ENCODE measurements at regions not wholly inside any gene's neighbourhood (a gene's known extent, or its start where the extent isn't known, plus 50 kb on each side); places are given as distances from the start of the nearest gene placed in this dataset.

DNA sequence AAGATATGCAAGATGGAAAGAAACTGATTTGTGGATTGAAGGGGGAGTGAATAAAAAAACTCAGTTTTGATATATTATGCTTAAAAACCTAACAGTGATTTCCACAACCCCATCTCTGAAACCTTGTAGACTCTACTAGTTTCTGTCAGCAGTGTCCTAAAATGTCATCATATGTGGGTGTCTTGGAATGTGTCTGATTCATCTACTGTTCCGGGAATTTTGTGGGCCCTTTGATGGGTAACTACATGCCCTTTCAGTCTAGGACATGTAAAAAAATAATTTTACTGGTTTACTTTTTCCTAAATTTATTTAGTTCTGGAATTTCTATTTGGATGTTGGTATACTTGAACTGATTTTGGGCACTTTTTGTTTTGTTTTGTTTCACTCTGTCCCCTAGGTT, 118.9 kb upstream of the NMUR2 start:
- no peak for TF ChIP-seq POLR2A (IDR thresholded peaks at IDR 0.05)
- TF ChIP-seq, protein P1, sequence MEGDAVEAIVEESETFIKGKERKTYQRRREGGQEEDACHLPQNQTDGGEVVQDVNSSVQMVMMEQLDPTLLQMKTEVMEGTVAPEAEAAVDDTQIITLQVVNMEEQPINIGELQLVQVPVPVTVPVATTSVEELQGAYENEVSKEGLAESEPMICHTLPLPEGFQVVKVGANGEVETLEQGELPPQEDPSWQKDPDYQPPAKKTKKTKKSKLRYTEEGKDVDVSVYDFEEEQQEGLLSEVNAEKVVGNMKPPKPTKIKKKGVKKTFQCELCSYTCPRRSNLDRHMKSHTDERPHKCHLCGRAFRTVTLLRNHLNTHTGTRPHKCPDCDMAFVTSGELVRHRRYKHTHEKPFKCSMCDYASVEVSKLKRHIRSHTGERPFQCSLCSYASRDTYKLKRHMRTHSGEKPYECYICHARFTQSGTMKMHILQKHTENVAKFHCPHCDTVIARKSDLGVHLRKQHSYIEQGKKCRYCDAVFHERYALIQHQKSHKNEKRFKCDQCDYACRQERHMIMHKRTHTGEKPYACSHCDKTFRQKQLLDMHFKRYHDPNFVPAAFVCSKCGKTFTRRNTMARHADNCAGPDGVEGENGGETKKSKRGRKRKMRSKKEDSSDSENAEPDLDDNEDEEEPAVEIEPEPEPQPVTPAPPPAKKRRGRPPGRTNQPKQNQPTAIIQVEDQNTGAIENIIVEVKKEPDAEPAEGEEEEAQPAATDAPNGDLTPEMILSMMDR (IDR thresholded peaks at IDR 0.05): no peak

Data from right lobe of liver (tissue), 4 donors.